ENCODE measurements at regions not wholly inside any gene's neighbourhood (a gene's known extent, or its start where the extent isn't known, plus 50 kb on each side); places are given as distances from the start of the nearest gene placed in this dataset.
"Not testable (repeated sequence)": the region's sequence is repeated elsewhere in the genome, so short reads cannot be mapped to it uniquely, and the experiment has no call there.

DNA sequence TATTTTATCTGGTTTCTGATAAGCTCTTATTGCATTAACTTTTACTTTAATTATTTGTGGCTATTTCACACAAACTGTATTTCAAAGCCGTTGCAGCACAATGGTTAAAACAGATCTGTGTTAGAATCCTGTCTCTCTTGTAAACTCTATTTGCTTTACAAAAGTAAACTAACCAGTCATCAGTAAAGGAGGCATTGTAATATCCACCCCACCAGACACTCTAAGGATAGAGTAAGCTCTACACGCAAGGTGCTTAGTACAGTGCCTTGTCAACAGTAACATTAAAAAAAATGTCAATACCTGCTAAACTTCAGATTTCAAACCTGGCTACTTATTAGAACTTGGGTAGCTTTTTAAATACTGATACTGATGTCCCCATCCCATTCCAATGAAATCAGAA is 228.4 kb downstream of the RCHY1 start:
- DNase-seq, result no peak

DNA sequence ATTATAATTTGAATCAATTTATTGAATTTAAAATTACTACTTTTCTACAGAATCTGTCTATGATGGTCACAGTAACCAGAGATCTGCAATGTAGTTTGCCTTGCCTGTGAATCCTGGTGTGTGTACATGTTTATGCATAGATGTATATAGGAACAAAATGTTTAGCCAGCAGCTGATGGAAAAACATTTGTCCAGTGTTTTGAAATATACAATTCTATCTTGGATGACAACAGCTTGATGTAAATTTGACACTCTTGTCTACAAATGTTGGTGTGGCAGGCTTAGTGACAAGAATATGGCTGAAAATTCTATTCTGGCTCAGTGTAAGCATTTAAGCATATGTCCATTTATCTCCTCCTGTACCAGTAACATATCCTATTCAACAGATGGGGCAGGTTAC is 229.4 kb downstream of the RCHY1 start:
- DNase-seq, result no peak

DNA sequence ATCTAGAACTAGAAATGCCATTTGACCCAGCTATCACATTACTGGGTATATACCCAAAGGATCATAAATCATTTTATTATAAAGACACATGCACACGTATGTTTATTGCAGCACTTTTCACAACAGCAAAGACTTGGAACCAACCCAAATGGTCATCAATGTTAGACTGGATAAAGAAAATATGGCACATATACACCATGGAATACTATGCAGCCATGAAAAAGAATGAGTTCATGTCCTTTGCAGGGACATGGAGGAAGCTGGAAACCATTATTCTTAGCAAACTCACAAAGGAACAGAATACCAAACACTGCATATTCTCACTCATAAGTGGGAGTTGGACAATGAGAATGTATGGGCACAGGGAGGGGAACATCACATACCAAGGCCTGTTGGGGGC is 233.7 kb downstream of the RCHY1 start:
- DNase-seq, result not testable (repeated sequence)

DNA sequence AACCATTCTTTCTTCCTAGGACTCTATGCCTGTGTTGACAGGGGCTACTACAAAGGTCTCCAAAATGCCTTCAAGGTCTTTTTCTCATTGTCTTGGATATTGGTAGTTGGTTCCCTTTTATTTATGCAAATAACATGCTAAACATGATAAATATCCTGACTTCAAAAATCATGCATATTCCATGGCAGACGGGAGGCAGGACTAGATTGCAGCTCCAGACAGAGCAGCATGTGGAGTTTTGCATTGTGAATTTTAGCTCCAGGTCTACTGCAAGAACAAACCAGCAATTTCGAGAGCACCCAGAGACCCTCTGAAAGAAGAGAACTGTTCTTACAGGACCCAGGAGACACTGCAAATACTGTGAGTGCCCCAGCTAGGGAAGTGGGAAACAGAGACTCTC is 254.9 kb downstream of the RCHY1 start:
- no peak for DNase-seq

DNA sequence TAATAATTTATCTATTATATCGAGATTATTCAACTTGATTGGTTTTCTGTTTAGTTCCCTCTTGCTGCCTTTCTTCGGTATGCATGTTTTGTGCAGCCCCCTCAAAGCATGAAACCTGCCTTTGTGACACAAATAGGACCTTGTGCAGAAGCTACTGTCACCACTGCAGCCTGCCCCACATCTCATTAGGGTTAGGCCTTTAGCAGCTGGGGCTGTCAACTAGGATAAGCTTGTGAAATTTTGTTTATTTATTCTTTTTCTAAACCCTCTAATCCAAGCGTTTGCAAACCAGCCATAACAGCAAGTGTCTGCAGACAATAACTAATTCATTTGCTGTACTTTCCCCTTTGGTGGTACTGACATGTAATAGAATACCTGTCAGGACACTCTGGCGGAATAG is 258.9 kb downstream of the RCHY1 start:
- DNase-seq, result no peak

DNA sequence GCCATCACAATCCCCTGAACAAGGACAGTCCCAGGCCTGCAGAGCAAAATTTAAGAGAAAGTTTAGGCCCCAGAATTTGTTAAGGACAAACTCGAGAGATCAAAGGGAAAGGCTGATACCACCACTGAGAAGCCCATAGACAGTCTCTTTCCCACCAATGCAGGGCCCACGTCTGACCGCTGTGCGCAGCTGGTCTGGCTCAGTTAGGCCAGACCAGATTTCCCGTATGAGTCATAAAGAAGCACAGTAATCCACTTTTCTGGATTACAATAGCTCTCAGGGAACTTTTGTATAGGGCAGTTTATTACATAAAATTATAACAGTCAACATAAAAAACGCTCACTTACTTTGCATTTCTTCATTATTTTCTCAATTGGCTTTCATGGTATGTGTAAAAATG is 259.5 kb downstream of the RCHY1 start:
- no peak for DNase-seq

DNA sequence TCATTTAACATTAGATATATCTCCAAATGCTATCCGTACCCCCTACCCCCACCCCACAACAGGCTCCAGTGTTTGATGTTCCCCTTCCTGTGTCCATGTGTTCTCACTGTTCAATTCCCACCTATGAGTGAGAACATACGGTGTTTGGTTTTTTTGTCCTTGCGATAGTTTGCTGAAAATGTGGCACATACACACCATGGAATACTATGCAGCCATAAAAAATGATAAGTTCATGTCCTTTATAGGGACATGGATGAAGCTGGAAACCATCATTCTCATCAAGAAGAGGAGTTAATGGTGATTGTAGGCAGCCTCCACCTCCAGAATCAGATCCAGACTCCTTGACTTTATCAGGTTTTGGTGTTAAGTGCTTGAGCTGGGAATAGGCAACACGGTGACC is 261.1 kb downstream of the RCHY1 start:
- not testable (repeated sequence) for DNase-seq

DNA sequence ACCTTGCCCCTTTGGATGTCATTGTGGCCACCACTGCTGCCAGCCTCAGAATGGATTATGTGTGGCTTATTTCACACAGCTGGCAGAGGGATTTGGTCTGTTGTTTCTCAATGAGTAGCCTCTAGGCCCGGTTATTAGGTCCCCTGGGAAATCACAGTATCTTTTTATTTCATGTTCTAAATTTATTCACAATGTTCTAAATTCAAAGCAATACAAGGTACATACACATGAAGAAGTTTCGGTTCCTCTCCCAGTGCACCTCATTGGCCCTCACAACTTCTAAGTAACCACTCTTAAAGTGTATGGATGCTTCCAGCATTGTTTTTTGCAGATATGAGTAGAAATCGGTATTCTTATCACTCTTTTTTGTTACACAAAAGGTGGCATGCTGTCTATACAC is 262.7 kb downstream of the RCHY1 start:
- no peak for DNase-seq

DNA sequence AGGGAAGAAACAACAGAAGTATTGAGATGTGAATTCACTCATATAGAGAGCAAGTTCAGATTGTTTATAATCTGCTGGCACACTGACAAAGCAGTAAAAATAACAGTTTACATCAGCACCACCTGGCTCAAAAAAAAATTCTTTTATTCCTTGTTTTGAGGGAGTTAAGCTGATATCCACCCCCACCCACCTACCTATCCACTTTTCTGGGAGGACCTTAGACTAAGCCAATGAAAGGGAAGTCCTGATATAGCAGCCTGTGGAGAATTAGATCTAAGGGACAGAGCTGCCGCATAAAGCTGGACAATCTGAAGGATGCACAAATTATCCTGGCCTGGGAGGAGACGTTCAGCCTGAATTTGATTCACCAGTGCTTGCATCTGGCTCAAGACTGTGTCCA is 264.5 kb downstream of the RCHY1 start:
- DNase-seq, result no peak

DNA sequence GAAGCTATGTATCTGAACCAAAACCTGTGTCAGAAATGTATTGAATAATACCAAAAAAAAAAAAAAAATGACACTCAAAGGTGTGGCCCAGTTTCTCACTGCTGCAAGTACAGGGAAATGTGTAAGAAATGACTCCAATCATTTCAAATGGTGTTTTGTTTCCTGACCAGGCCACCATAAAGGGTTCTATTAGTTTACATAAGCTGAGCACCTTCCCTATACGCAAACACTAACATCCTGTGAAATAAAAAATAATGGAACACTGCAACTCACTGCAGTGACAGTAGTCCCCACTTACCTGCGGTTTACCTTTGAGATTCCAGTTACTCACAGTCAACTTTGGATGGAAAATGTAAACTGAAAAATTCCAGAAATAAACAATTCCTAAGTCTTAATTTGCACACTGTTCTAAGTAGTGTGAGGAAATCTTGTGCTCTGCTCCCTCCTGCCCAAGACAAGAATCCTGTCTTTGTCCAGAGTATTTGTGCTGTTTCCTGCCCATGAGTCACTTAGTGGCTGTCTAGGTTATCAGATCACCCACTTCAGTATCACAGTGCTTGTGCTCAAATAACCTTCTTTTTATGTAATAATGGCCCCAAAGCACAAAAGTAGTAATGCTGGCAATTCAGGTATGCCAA is 265.3 kb downstream of the RCHY1 start:
- DNase-seq, result no peak

DNA sequence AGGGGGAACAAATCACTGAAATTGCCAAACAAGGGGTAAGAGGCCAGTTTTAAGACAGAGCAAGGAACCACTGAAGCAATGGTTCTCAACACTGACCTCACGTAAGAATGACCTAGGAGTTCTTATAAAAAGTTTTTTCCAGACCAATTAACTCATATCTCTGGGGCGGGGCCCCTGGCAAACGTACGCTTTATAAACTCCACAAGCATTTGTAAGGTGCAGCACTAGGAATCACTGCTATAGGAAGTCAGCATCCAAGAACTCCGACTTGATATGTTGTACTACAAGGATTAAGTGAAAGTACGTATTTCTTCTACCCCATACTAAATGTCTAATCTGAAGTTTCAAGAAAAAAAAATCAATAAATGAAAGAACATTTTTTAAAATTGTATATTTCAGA is 269.9 kb downstream of the RCHY1 start:
- no peak for DNase-seq

DNA sequence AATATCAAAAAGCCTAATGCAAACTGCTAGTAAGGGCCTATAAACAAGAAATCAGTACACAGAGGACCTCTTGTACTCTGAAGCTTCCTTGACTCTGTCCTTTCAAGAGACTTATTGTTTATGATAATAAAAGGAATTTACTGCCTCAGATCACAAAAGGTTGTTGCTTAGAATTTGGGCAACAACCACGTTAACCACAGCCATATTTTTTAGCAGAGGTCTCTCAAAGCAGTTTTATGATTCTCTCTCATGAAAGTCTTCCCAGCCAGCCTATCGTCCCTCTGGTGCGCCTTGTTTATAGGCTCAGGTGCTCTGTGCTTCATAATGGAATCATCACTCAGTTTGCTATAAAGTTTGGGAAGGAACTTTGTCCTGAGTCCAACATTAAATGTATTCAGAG is 270.6 kb downstream of the RCHY1 start:
- DNase-seq, result no peak

DNA sequence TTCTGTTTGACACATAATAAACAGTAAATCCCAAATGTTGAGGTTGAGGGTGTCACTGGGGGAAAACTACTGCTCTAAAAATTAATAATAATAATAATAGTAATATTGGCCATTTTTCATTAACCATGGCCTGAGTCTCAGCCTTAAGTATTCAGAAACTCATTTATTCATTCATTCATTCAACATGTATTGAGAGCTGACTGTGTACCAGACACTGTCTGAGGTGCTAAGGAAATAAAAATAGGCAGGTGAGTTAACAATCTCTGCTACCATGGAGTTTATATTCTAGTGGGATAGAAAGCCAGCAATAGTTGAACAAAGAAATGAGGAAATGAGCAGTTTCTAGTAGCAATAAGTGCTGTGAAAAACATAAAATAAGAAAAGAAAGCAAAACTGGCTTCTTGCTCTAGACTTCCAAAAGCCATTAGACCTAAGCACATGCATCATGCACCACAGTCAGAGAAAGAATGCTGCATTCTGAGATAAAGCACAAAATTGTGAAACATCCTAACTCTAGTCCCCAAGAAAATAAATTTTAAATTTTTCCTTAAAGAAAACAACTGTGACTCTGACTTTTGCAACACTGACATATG is 278.7 kb downstream of the RCHY1 start:
- DNase-seq, result no peak

DNA sequence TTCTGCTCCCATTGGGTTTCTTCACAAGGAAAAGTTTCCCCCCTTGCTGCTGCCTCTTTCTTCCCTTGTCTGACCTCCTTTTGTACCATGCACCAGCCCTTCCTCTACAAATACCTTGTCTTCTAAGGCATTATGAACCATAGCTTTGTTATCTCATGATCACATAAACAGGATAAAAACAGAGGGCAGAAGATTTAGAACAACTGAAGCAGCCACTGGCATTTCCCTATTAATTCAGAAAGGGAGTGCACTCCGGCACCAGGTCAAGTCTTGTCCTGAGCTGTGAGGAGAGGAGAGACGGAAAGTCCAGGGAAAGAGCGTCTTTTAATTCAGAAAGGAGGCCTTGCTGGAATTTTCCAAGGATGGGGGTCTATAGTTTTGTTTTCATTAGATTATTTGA is 281.7 kb downstream of the RCHY1 start:
- no peak for DNase-seq

DNA sequence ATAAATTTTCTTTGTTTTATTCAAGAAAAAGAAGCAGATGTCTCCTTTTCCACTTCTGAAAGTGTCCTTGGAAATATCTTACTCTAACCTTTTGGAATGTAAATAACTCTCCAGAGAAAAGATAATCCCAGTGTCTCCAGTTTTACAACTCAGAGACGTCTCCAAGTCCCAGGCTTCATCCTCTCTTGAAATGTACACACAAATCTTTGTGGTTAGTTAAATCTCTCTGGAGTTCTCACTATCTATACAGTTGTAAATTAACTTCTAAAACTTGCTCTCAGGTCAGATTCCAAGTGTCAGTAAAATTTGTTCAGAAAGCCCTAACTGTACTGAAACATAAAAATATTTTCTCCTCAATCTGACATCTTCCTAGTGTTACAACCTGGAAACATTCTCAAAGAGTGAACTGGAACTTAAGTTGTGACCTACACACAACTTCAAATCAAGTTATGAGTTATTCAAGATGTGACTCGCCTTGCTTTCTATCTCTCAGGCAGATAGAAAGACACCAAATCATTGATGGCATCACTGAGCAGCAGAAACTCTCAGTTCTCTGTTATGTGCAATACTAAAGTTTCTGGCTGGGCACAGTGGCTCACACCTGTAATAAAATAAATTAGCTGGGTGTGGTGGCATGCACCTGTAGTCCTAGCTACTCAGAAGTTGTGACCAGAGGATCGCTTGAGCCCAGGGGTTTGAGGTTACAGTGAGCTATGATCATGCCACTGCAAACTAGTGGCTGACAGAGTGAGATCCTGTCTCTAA is 284.2 kb downstream of the RCHY1 start:
- no peak for DNase-seq

DNA sequence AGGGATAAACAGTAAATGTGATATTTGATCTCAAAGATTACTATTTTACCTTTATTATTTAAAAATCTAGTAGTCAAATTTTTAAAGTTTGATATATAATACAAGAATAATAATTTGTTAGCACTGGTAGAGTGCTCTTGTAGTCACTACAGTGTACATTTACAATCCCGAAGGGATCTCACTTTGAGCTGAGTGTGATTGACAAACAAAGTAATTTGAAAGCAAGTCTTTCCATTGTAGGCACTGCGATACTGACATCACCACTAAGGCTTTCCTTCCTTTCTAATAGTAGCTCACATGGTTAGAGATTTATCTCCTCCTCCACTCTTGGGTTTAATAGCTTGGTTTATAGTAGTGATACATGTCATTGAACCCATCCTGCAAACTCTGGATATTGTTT is 280.6 kb downstream of the PARM1 start:
- no peak for DNase-seq

DNA sequence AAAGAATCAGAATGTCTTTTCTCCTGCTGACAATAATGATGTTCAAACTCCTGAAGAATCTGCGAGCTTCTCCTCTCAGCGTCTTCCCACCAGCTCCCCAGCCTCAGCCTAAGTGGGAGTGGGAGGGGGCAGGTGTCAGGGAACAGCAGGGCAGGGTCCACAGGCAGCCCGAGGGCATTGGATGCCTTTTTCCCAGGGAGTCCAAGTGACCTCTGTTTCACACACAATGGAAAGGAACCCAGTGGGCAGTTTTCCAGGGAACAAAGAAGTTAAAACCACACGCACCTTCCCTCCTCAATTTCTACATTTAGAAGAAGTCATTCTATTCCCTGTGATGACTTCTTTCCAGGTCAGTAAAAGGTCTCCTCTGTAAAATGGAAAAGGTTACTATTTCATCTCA is 278.5 kb downstream of the PARM1 start:
- DNase-seq, result no peak

DNA sequence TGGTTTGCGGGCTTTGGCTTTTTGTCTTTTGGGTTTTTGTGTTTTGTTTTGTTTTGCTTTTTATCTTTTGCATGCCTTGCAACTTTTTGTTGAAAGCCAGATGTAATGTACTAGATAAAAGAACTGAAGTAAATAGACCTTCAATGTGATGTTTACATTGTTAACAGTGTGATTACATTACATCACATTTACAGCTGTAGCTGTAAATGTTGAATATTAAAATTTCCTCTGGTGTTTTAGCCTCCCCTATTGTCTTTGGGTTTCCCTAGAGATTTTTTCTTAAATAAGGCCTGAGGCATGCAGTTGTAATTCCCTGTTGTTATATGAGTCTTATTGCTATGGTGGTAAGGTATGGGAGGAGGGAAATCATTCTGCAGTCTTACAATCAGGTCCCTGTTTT is 275.0 kb downstream of the PARM1 start:
- no peak for DNase-seq

DNA sequence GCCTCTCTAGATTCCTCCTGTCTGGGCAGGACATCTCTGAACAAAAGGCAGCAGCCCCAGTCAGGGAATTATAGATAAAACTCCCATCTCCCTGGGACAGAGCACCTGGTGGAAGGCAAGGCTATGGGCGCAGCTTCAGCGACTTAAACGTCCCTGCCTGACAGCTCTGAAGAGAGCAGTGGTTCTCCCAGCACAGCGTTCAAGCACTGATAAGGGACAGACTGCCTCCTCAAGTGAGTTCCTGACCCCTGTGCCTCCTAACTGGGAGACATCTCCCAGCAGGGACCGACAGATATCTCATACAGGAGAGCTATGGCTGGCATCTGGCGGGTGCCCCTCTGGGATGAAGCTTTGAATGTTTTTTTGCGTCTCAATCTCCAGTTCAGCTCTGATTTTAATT is 262.2 kb downstream of the PARM1 start:
- no peak for DNase-seq

DNA sequence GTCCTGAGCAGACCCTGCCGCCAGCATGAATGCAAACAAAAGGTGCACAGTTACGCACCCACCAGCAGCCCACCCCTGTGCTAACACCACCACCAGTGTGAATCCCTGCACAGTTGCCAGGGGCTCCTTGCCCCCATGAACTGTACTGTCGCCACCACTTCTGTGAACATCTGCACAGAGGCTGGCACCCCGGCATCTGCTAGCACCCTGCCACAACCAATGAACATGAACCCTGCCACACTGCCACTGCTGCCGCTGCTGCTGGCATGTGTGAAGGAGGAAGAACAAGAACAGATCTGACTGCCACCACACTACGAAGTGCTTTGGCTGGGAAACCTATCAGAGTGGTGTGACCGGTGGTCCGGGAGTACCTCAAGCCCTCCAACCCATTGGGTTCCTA is 261.3 kb downstream of the PARM1 start:
- DNase-seq, result peak; percentile 0

DNA sequence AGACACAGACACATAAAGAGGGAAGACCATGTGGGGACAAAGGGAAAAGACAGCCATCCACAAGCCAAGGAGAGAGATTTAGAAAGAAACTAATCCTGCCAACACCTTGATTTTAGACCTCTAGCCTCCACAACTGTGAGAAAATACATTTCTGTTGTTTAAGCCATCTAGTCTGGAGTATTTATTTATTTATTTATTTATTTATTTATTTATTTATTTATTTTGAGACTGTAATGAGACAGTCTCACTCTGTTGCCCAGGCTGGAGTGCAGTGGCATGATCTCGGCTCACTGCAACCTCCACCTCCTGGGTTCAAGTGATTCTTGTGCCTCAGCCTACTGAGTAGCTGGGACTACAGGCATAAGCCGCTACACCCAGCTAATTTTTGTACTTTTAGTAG is 259.3 kb downstream of the PARM1 start:
- not testable (repeated sequence) for DNase-seq

DNA sequence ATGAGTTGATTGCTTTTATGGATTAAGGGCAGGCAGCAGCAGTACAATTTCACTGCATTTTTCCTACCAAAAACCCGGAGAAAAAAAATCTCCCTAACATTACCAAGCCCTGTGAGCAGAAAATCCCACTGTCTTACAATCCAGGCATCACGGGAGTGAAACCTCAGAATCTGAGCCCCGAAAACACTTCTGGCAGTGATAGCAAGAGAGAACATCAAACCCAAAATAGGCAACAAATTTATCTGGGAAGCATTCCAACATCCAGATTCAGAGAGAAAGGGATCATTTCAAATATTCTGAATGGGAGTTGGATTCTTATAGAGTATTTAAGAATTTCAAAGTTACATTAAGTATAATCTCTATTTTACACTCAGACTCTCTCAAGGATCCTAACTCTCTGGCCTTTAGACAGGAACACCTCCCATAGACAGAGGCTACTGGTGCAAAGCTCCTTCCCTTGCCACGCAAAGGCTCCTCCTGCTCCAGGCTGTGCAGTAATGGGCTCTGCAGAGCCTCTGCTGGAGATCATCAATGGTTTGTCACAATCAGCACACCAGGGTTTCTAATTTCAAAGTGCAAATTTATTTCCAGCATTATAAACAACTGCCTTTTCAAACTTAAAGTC is 256.9 kb downstream of the PARM1 start:
- DNase-seq, result no peak

DNA sequence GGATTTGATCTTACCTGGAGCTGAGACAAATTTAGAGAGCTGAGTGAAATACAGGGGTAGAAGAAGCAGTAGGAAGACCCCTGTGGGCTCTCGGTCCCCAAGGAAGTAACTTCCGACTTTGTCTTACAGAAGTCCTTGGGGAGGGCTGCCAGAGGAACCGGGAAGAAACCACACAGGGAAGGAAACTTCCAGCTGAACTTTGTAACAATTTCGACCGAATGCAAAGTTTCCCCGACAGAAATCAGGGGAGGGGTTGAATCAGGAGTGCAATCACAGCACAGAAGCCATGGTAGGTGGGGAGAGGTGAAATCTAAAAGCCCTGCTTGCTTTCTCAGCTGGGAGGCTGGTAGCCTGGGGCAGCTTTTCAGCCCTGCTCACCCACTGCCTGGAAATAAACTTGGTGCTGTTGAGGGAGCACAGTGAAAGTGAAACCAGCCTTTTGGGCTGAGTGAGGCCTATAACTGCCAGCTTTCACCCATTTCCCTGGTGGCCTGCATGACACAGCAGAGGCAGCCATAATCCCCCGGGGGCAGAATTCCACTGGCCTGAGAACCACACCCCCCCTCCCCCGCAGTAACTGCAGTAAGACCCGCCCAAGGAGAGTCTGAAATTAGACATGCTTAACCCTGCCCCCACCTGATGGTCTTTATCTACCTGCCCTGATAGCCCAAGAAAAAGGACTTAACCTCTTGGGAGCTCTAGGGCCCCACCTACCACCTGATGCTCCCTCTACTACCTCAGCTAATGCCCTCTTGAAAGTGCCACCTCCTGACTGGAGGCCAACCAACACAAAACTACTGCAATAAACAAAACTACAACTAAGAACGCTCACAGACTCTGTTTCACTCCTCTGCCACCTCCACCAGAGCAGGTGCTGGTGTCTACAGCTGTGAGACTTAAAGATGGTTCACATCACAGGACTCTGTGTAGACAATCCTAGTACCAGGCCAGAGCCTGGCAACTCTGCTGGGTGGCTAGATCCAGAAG is 248.2 kb downstream of the PARM1 start:
- DNase-seq, result no peak

All from activated gamma-delta T cell (primary cell).